GM18909 (cell line): ENCODE measurements at regions not wholly inside any gene's neighbourhood (a gene's known extent, or its start where the extent isn't known, plus 50 kb on each side); places are given as distances from the start of the nearest gene placed in this dataset.

Experiments
- ATAC-seq: cut with Tn5 transposase; IDR thresholded peaks from one replicate; pipeline ENCODE4 v1.9.1; 2021; ENCODE audit warnings: mild to moderate bottlenecking; ENCODE audit not compliant: unreplicated experiment, poor library complexity

DNA sequence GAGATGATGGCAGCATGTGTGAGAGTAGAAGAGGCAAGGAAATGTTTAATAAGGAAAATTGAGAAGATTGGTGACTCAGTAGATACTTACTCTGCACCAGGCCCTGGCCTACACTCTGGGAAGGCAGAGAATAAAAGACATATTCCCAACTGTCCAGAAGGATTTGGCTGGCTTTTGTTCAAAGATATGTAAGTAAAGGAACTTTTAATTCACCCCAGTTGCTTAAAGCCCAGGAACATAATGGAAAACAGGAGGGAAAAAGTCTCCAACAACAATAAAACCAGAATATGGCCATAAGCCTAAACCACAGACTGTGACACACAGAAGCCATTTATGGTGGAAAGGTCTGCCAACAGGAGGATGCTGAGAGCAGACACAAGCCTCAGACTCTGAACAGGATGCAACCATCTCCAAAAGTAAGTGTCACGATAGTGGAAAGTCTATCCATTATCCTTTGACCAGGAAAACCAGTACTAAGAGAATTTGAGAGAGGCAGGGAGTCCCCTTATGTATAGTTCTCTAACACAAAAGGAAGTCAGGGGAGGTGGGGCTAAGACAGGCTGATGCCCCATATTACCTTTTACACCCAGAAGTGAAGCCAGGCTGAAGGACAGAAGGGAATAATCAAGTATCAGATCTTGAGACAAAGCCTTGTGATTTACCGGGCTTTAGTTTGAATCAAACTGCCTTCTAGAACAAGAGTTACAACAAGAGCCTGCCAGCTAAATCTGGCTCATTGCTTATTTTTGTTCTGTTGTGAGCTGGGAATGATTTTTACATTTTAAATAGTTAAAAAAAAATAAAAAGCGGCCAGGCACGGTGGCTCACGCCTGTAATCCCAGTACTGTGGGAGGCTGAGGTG is 169.5 kb upstream of the STARD13 start:
- no peak for ATAC-seq

- no peak for ATAC-seq
Observed at GRCh38 chr13:33459702-33460101, 174.1 kb upstream of the STARD13 start.

- ATAC-seq = no peak
Observed at GRCh38 chr13:33462109-33462508, 176.6 kb upstream of the STARD13 start.

DNA sequence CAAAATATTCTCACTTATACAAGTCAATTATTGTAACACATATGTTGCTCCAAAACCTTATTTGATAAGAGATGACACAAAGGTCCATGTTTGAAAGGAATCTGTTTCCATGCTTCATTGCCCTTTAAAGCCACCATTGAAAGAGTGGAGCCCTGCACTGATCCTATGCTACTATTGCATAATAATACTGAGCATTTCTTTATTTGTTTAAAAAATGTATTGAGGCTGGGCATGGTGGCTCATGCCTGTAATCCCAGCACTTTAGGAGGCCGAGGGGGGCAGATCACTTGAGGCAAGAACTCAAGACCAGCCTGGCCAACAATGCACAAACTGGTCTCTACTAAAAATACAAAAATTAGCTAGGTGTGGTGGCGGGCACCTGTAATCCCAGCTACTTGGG is 178.8 kb upstream of the STARD13 start:
- no peak for ATAC-seq

DNA sequence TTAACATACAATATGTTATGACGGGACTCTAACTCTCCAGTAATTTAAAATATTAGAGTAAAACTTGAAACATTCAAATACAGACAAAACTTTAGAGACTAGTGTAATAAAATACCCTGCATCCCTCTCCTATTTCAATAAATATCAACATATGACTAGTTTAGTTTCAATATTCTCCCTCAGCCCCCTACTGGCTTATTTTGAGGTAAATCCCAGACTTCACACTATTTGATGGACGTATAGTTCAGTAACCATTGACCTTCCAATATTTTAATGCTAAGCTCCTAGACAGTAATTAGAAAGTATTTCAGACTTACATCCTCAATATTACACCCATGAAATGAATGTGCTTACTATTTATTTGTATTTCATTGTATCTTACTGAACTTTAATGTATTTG is 180.7 kb upstream of the STARD13 start:
- ATAC-seq = no peak

GRCh38 chr13:33467556-33467955 is 182.0 kb upstream of the STARD13 start:
- ATAC-seq = no peak

GRCh38 chr13:33471204-33471603 is 185.6 kb upstream of the STARD13 start:
- ATAC-seq = no peak

DNA sequence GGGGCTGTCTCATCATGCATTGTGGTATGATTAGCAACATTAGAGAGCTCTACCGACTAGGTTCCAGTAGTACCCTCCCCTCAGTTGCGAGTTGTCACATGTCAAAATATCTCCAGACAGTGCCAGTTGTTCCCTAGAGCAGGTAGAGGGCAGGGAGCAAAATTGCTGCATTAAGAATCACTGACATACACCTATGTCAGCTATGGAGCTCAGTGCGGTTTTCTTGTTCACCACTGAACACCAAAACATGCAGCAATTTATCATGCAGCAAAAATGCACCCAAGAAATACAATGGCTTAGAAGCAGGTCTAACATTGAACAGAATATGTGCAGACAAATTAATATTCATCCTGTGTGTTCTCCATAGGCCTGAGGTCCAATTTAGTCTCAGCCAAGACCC is 186.9 kb upstream of the STARD13 start:
- no peak for ATAC-seq

GRCh38 chr13:33479105-33479504 is 193.6 kb upstream of the STARD13 start:
- ATAC-seq = no peak

GRCh38 chr13:33480561-33480960 is 195.0 kb upstream of the STARD13 start:
- ATAC-seq = no peak

- ATAC-seq = no peak
Observed at GRCh38 chr13:33483471-33483870, 197.9 kb upstream of the STARD13 start.

- ATAC-seq = no peak
Observed at GRCh38 chr13:33485247-33485646, 199.7 kb upstream of the STARD13 start.

GRCh38 chr13:33487575-33488243 is 202.2 kb upstream of the STARD13 start:
- peak; percentile 78 for ATAC-seq

- no peak for ATAC-seq
Observed at GRCh38 chr13:33489563-33489962, 204.0 kb upstream of the STARD13 start.

GRCh38 chr13:33490461-33491327 is 205.1 kb upstream of the STARD13 start:
- ATAC-seq = no peak

GRCh38 chr13:33493672-33494365 is 208.3 kb upstream of the STARD13 start:
- no peak for ATAC-seq

DNA sequence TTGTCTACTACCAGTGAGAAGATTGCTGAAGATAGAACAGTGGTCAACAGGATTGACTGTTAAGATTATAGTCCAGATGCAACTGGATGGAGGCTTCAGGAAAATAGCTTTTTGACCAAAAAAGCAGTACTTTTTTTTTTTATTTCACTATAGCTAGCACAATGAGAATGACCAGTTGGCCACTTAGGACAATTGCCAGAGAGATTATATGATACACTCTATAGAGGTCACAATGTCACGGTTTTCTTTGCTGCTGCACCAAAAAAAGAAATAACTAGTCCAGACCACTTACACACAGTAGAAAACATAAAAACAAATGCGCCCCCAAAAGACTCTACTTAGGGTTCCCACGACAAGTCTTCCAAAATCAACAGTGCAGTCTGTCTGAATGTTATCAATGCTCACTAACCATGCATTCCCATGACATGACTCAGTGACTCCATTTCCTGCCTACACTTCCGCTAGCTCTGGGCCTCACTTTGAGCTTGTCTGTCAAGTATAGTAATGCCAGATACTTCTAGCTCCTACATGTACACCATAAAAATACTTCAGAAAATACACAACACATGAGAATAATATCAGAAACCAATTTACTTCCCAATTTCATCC is 209.1 kb upstream of the STARD13 start:
- no peak for ATAC-seq

- no peak for ATAC-seq
Observed at GRCh38 chr13:33496336-33496735, 210.8 kb upstream of the STARD13 start.

GRCh38 chr13:33497146-33497845 is 211.7 kb upstream of the STARD13 start:
- ATAC-seq = no peak
